Esophagus squamous epithelium (tissue), 5 donors: ENCODE measurements at regions not wholly inside any gene's neighbourhood (a gene's known extent, or its start where the extent isn't known, plus 50 kb on each side); places are given as distances from the start of the nearest gene placed in this dataset.

ENCODE experiments used
- DNase-seq: peaks from one replicate; lab custom pipeline; 2025; lab: John Stamatoyannopoulos, UW
- H3K27ac ChIP-seq, 4 donors: fragments of 200-600 bp; sonication (generic); one replicate each; pipeline ENCODE4 v1.5.1; 2016 to 2019; ENCODE audit warnings: mild to moderate bottlenecking in 1 of 4
- H3K27me3 ChIP-seq, 4 donors: fragments of 200-600 bp; sonication (generic); 1 replicate in 3 of 4; 2 replicates in 1 of 4; pipeline versions ENCODE4 v1.5.1 to v1.6.0; 2017 to 2021; ENCODE audit warnings: antibody characterized with exemption in 1 of 4
- H3K36me3 ChIP-seq, 3 donors: fragments of 200-600 bp; sonication (generic); one replicate each; pipeline ENCODE4 v1.5.1; 2016 to 2019
- H3K4me1 ChIP-seq, 3 donors: fragments of 200-600 bp; sonication (generic); one replicate each; pipeline ENCODE4 v1.5.1; 2017 to 2019
- H3K4me3 ChIP-seq, 4 donors: fragments of 200-600 bp; sonication (generic); 1 replicate in 3 of 4; 2 replicates in 1 of 4; pipeline ENCODE4 v1.5.1; 2016 to 2019; ENCODE audit warnings: mild to moderate bottlenecking in 2 of 4, moderate library complexity in 1 of 4
- H3K9me3 ChIP-seq, 3 donors: fragments of 200-600 bp; sonication (generic); one replicate each; pipeline ENCODE4 v1.5.1; 2016 to 2019
- POLR2A ChIP-seq, 4 donors: fragments of 450-650 bp; IDR thresholded peaks; one replicate each; pipeline ENCODE4 v1.6.1; 2017; ENCODE audit warnings: antibody characterized with exemption in 4 of 4, mild to moderate bottlenecking in 4 of 4, moderate library complexity in 3 of 4
- WGBS, 2 donors: methylation state at CpG; one replicate each; pipeline ENCODE4 v1.1.5; 2018; 5-methylcytosine and 5-hydroxymethylcytosine counted together
- intact Hi-C: fragments of 100-400 bp; cut with DNase I; formaldehyde crosslinking; loops from one replicate; pipeline ENCODE4 v1.15.0; 2022
- TF ChIP-seq, protein P1 (sequence below), 6 experiments: fragments of 450-650 bp in 4 of 6; fragments of 200-600 bp in 2 of 6; sonication (generic) in 2 of 6; IDR thresholded peaks; one replicate each; pipeline ENCODE4 v1.5.1; 2016 to 2019; ENCODE audit warnings: antibody characterized with exemption in 6 of 6, mild to moderate bottlenecking in 4 of 6, moderate library complexity in 4 of 6
- donor health status: DM: yes; HTN: yes; CAD: no.

DNA sequence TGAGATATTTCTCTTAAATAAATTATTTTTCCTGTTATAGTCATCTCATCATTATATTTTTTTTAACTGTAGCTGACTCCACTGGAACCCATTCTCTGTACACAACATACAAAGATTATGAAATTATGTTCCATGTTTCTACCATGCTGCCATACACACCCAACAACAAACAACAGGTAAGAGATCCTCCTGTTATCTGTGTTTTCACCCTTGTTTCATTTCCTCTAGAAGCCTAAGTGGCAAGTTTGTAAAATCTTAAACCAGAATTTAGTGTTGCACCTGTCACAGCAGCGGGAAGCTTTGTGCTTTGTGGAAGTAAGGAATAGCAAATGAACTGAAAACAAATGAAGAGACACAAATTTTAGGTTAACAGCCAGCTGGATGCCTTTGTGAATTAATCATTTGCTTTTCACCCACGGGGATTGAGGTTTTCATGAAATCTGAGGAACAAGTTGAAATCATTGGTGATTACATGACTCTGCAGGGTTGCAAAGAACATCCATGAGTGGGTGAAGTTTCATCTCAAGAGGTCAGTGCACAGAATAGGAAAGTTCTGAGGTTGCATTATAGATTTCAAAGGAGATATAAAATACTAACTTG lies 273.9 kb upstream of the RGS6 start:
- peaks cover 0 to 43% (median 0%) of the 10 kb centered on the region in 3 donors for H3K36me3 ChIP-seq
- H3K4me3 ChIP-seq = no peak overlapping the region
- 57 to 63% methylated on average over 2 of the region's 2 CpGs for WGBS, 2 donors
- DNase-seq = no peak
- H3K27me3 ChIP-seq = no peaks in the 10 kb centered on the region
- no peaks in the 10 kb centered on the region for H3K9me3 ChIP-seq
- H3K27ac ChIP-seq = no peak overlapping the region
- TF ChIP-seq POLR2A (IDR thresholded peaks at IDR 0.05) = no peak
- TF ChIP-seq, protein P1, sequence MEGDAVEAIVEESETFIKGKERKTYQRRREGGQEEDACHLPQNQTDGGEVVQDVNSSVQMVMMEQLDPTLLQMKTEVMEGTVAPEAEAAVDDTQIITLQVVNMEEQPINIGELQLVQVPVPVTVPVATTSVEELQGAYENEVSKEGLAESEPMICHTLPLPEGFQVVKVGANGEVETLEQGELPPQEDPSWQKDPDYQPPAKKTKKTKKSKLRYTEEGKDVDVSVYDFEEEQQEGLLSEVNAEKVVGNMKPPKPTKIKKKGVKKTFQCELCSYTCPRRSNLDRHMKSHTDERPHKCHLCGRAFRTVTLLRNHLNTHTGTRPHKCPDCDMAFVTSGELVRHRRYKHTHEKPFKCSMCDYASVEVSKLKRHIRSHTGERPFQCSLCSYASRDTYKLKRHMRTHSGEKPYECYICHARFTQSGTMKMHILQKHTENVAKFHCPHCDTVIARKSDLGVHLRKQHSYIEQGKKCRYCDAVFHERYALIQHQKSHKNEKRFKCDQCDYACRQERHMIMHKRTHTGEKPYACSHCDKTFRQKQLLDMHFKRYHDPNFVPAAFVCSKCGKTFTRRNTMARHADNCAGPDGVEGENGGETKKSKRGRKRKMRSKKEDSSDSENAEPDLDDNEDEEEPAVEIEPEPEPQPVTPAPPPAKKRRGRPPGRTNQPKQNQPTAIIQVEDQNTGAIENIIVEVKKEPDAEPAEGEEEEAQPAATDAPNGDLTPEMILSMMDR (IDR thresholded peaks at IDR 0.05) = no peak
- intact Hi-C loops = no loop called here
- H3K4me1 ChIP-seq = peaks cover 0 to 11% (median 3%) of the 10 kb centered on the region in 3 donors

- no peak overlapping the region for H3K4me3 ChIP-seq
- no peak for DNase-seq
- peaks cover 0 to 11% (median 3%) of the 10 kb centered on the region in 3 donors for H3K4me1 ChIP-seq
- H3K36me3 ChIP-seq = peaks cover 0 to 37% (median 0%) of the 10 kb centered on the region in 3 donors
- no peak overlapping the region for H3K27ac ChIP-seq
- no peaks in the 10 kb centered on the region for H3K9me3 ChIP-seq
- TF ChIP-seq, protein P1 (IDR thresholded peaks at IDR 0.05) = no peak
- no peak for TF ChIP-seq POLR2A (IDR thresholded peaks at IDR 0.05)
- intact Hi-C loops = no loop called here
- no peaks in the 10 kb centered on the region for H3K27me3 ChIP-seq
Observed at GRCh38 chr14:71659159-71659558, 273.1 kb upstream of the RGS6 start.

DNA sequence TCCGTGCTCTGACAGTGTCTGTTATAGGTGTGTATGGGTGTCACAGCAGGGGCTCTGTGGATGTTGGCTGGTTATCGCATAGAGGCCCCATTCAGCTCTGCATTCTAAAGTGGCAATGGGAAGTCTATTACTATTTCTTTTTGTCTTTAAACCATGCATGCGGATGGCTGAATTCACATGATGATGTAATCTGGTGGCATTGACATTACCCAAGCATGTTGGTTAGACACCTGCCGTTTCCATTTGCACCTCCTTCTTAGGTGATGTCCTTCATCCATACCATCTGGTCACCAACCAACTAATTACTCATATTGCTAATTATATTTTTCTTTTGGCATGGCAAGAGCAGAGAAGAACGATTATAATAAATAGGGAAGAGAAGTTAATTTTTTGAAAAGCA lies 270.8 kb upstream of the RGS6 start:
- H3K4me3 ChIP-seq = no peak overlapping the region
- no peak overlapping the region for H3K27ac ChIP-seq
- intact Hi-C loops = no loop called here
- H3K36me3 ChIP-seq = peaks cover 0 to 46% (median 0%) of the 10 kb centered on the region in 3 donors
- WGBS, 2 donors = 86 to 87% methylated on average over 5 of the region's 5 CpGs
- no peaks in the 10 kb centered on the region for H3K27me3 ChIP-seq
- H3K4me1 ChIP-seq = peaks cover 0 to 11% (median 3%) of the 10 kb centered on the region in 3 donors
- no peak for TF ChIP-seq POLR2A (IDR thresholded peaks at IDR 0.05)
- TF ChIP-seq, protein P1 (IDR thresholded peaks at IDR 0.05) = no peak
- no peaks in the 10 kb centered on the region for H3K9me3 ChIP-seq
- DNase-seq = no peak

DNA sequence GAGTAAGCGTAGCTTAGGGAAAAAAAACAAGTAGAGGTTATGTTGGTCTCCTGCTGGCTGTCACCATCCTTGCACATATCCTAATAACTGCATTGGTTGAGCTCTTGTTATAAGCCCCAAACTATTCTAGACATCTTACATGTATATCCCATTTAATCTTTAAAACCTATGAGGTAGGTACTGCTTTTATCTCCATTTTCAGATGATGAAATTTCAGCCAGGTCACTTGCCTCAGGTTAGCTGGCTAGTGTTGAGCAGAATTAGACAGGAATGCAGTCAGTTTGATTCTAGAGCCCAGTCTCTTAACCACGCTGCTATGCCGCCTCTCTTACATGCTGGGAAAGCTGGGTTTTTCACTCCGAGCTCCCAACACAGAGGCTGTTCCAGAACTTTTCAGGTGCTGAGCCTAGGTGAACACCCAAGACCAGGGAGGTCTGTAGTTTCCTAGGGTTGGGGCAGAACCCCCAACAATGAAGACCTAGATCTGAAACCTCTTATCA lies 269.9 kb upstream of the RGS6 start:
- H3K27ac ChIP-seq = no peak overlapping the region
- no peak for DNase-seq
- no peak overlapping the region for H3K4me3 ChIP-seq
- intact Hi-C loops = no loop called here
- no peaks in the 10 kb centered on the region for H3K27me3 ChIP-seq
- 100% methylated on average over 2 to 3 of the region's 4 CpGs for WGBS, 2 donors
- no peaks in the 10 kb centered on the region for H3K9me3 ChIP-seq
- H3K36me3 ChIP-seq = peaks cover 0 to 50% (median 0%) of the 10 kb centered on the region in 3 donors
- H3K4me1 ChIP-seq = peaks cover 0 to 11% (median 3%) of the 10 kb centered on the region in 3 donors
- no peak for TF ChIP-seq POLR2A (IDR thresholded peaks at IDR 0.05)
- TF ChIP-seq, protein P1 (IDR thresholded peaks at IDR 0.05) = no peak

DNA sequence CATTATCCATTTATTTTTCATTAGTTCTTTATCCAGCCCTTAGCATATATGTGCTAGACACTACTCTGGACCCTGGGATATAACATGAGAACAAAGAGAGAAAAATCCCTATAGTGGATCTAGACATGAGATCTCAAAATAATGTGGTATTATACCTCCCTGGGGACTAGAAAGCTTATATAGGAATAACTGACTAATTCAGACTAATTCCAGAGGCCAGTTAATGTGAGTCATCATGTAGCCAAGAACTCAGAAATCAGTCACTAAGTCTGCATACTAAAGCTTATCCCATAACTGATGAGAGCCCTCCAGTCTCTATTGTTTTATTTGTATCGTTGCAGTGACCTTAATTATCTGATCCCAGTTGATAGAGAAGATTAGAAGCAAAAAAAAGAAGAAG lies 267.1 kb upstream of the RGS6 start:
- 60 to 64% methylated on average over 1 of the region's 1 CpG for WGBS, 2 donors
- Histone ChIP-seq H3K36me3 (peaks cover 0 to 45% (median 0%) of the 10 kb centered on the region in 3 donors), H3K27ac (no peak overlapping the region), H3K4me3 (no peak overlapping the region), H3K4me1 (no peaks in the 10 kb centered on the region), H3K27me3 (no peaks in the 10 kb centered on the region), H3K9me3 (no peaks in the 10 kb centered on the region)
- DNase-seq = no peak
- intact Hi-C loops = no loop called here
- TF ChIP-seq, protein P1 (IDR thresholded peaks at IDR 0.05) = no peak
- TF ChIP-seq POLR2A (IDR thresholded peaks at IDR 0.05) = no peak
